DMS79 treated with DMSO at 0.1 percent for 48 hours (cell line): ENCODE measurements at regions not wholly inside any gene's neighbourhood (a gene's known extent, or its start where the extent isn't known, plus 50 kb on each side); places are given as distances from the start of the nearest gene placed in this dataset.
"Not testable (repeated sequence)": the region's sequence is repeated elsewhere in the genome, so short reads cannot be mapped to it uniquely, and the experiment has no call there.

Experiments
- DNase-seq: peaks from one replicate; lab custom pipeline; 2025; lab: John Stamatoyannopoulos, UW

DNA sequence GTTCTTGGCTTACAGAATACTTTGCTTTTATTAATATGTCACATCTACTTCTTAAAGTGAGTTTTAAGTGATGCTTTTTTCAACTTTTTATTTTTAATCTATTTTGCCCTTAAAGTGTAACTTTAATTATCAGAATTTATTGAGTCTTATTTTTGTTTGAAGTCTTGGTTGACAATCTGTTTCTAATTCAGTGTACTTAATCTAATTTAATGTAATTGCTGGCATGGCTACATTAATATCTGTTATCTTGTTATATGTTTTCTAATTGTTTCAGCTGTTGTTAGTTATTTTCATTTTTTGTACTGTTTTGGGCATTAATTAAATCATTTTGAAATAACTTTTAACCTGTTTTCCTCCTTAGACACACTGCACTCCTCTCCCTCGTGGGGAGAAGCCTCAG, 558.7 kb upstream of the EYS start:
- no peak for DNase-seq

DNA sequence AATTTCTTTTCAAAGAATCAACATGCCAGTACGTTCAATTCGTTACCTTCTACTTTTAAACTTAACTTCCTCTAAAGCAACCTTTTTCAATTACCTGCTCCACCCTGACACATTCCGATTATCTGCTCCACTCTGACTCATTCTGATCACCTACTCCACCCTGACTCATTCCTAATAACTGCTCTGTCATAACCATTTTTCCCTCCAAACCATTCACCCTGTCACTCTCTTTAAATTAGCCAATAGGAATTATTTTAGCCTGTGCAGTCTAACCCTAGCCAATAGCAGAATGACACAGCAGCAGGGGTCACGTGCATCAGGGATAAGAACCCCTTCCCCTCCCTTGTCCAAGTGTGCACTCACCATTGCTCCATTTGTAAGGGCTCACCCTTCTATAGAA, 557.4 kb upstream of the EYS start:
- no peak for DNase-seq

GRCh38 chr6:66258731-66259487, 551.9 kb upstream of the EYS start:
- DNase-seq: not testable (repeated sequence)

GRCh38 chr6:66245231-66245630, 538.2 kb upstream of the EYS start:
- no peak for DNase-seq

GRCh38 chr6:66238851-66239250, 531.8 kb upstream of the EYS start:
- DNase-seq: no peak

GRCh38 chr6:66232890-66233289, 525.9 kb upstream of the EYS start:
- no peak for DNase-seq

- DNase-seq: no peak
Measured at GRCh38 chr6:66230591-66230990, 523.6 kb upstream of the EYS start.

DNA sequence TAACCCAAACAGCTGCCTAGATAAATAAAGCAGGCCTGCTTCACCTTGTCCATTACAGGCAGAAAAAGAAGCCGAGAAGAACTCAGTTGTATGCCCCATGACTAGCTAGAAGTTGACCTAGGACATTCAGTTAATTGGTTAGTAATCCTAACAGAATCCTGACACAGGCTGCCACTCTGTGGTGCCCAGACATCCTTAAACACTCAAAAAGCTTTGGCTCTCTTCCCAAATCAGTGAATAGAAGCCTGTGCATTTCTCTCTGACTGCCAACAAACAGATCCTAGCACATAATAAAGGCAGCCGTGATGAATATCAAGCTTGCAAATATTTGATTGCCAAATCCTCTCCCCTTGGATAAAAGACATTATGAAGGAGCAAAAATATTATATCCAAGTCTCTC, 519.1 kb upstream of the EYS start:
- no peak for DNase-seq

DNA sequence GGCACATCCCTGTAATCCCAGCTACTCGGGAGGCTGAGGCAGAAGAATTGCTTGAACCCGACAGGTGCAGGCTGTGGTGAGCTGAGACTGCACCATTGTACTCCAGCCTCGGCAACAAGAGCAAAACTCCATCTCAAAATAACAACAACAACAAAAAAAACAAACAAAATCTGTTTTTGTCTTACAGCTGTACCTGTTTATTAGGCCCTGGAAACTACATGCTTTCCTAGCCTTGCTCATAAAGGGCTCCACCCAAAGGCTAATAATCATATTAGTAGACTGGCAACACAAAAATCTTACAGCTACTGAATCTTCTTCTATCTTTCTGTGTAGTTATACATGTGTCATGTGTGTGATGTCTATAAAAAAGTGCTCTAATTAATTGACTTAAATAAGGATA, 503.9 kb upstream of the EYS start:
- no peak for DNase-seq

DNA sequence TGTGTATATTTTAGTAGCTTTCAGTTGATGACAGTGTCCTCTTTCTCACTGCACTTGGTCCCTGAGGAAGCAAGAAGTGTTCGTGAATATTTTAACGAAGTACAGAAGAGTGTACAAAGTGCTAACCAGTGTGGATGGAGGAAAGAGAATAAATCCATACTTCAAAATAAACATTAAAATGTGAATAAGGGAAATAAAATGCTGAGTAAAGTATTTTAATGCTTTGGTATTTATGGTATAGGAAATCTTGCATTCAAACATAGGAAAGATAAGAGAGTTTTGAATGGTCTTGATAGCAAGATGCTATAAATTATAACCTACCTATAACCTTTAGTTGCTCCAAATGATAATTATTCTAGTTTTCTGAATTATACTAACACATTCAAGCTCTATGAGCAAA, 493.4 kb upstream of the EYS start:
- no peak for DNase-seq

GRCh38 chr6:66199171-66199570, 492.1 kb upstream of the EYS start:
- DNase-seq: no peak

- DNase-seq: no peak
Measured at GRCh38 chr6:66198062-66198624, 491.1 kb upstream of the EYS start.

DNA sequence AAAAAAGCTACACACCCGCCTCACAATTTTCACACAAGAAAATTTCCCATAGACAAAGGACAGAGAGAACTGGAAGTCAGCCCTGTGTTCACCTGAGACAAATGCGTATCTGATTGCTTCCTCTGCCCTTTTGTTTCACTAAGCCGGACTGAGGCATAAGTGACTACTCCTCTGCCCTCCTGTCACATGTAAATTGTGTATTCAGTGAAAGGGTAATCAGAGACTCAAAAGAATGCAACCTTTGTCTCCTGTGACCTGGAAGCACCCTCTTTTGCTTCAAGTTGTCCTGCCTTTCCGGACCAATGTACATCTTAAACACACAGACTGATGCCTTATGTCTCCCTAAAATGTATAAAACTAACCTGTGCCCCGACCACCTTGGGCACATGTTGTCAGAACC, 483.8 kb upstream of the EYS start:
- DNase-seq: no peak

GRCh38 chr6:66189915-66190314, 482.9 kb upstream of the EYS start:
- DNase-seq: no peak

GRCh38 chr6:66186756-66187155, 479.7 kb upstream of the EYS start:
- no peak for DNase-seq

DNA sequence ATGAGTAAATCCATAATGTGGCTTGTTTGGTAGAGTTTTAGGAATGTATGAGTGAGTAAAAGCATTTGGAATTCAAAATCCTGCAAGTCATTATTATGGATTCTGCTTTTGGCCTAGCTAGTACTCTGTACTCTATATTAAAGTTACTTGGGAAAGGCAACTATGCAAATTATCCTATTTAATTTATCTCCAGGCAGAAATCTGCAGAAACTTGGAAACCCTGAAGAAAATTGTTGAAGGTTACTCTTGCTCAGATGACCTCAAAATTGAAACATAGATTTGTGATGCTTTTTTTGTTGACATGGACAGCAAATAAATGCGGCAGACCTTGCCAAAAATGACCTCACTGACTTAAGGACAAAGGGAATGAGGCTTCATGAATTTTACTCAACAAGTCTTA, 477.1 kb upstream of the EYS start:
- no peak for DNase-seq

DNA sequence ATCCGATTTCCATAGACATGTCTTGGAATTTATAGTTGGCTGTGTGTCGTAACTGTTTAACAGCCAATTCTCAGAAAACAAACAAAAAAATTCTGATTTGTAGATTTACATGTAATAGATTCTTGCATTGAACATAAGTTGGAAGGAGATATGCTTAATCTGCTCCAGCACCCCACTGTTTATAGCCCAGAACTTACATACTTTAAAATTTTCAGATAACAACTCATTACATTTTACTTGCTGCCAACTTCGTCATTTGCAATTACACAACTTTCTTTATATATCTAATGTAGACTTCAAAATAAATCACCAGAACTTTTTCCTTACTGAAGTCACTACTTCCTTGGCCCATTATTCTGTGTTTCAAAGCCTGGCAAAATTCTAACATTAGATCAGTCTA, 472.3 kb upstream of the EYS start:
- no peak for DNase-seq

DNA sequence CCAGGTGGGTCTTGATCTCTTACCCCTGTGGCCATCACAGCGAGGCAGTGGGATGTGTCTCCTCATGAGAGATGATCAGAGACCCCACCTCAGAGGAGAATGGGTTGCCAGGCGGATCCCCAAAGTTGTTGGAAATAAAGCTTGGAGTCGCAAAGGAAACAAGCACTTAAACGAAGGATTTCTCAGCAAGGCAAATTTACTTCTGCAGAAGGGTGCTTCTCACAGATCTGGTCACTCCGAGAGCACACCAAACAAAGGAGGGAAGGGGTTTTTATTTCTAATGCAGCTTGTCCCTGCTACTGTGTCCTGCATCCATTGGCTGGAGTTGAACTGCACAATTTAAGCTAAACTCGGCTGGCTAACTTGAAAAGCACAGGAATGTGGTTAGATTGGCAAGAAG, 466.6 kb upstream of the EYS start:
- DNase-seq: no peak

DNA sequence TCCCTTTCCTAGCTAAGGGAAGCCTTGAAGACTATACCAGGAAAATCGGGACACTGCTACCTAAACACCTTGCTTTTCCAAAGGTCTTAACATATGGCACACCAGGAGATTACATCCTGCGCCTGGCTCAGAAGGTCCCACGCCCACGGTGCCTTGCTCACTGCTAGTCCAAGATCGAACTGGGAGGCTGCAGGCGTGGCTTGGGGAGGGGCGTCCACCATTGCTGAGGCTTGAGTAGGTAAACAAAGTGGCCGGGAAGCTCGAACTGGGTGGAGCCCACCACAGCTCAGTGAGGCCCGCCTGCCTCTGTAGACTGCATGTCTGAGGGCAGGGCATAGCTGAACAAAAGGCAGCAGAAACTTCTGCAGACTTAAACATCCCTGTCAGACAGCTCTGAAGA, 459.7 kb upstream of the EYS start:
- not testable (repeated sequence) for DNase-seq

DNA sequence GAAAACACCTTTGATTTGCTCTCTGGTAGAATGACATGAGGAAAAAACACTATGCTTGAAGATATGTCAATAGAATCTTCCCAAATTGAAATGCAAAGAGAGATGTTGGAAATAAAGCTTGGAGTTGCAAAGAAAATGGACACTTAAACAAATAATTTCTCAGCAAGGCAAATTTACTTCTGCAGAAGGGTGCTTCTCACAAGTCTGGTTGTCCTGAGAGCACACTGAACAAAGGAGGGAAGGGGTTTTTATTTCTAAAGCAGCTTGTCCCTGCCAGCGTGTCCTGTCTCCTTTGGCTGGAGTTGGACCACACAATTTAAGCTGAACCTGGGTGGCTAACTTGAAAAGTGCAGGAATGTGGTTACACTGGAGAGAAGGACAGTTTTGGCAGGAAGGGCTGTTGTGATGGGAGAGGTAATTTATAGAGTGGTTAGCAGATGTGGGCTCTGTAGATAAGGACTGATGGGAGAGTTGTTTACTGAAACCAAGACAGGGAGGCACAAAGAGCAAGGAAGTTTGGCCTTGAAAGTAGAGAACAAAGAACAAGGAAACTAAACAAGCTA, 454.6 kb upstream of the EYS start:
- no peak for DNase-seq

- DNase-seq: no peak
Measured at GRCh38 chr6:66159937-66160336, 452.9 kb upstream of the EYS start.

GRCh38 chr6:66153247-66153646, 446.2 kb upstream of the EYS start:
- no peak for DNase-seq

- no peak for DNase-seq
Measured at GRCh38 chr6:66149132-66149531, 442.1 kb upstream of the EYS start.

GRCh38 chr6:66145867-66146266, 438.8 kb upstream of the EYS start:
- no peak for DNase-seq
